GM18858 (cell line): ENCODE measurements at regions not wholly inside any gene's neighbourhood (a gene's known extent, or its start where the extent isn't known, plus 50 kb on each side); places are given as distances from the start of the nearest gene placed in this dataset.

Experiments
- ATAC-seq: cut with Tn5 transposase; IDR thresholded peaks from one replicate; pipeline ENCODE4 v1.9.1; 2021; ENCODE audit not compliant: unreplicated experiment

GRCh38 chr4:85250852-85251251 lies 224.1 kb upstream of the ARHGAP24 start:
- no peak for ATAC-seq

GRCh38 chr4:85257817-85258370 lies 217.1 kb upstream of the ARHGAP24 start:
- no peak for ATAC-seq

- no peak for ATAC-seq
These were observed 214.9 kb upstream of the ARHGAP24 start for GRCh38 chr4:85260064-85260463.

- no peak for ATAC-seq
These were observed 209.7 kb upstream of the ARHGAP24 start for GRCh38 chr4:85265234-85265633.

- no peak for ATAC-seq
These were observed 206.8 kb upstream of the ARHGAP24 start for GRCh38 chr4:85268188-85268587.

- no peak for ATAC-seq
These were observed 206.0 kb upstream of the ARHGAP24 start for GRCh38 chr4:85268961-85269360.

- ATAC-seq: no peak
These were observed 200.0 kb upstream of the ARHGAP24 start for GRCh38 chr4:85274955-85275354.

GRCh38 chr4:85280963-85281362 lies 194.0 kb upstream of the ARHGAP24 start:
- ATAC-seq: no peak

- no peak for ATAC-seq
These were observed 183.7 kb upstream of the ARHGAP24 start for GRCh38 chr4:85291226-85291625.

GRCh38 chr4:85298037-85298436 lies 176.9 kb upstream of the ARHGAP24 start:
- ATAC-seq: no peak

- no peak for ATAC-seq
These were observed 172.7 kb upstream of the ARHGAP24 start for GRCh38 chr4:85302193-85302736.

GRCh38 chr4:85302756-85303155 lies 172.2 kb upstream of the ARHGAP24 start:
- no peak for ATAC-seq

GRCh38 chr4:85318415-85318814 lies 156.5 kb upstream of the ARHGAP24 start:
- ATAC-seq: no peak

GRCh38 chr4:85358831-85359230 lies 116.1 kb upstream of the ARHGAP24 start:
- no peak for ATAC-seq

GRCh38 chr4:85362550-85362949 lies 112.4 kb upstream of the ARHGAP24 start:
- ATAC-seq: no peak

GRCh38 chr4:85367815-85368214 lies 107.1 kb upstream of the ARHGAP24 start:
- no peak for ATAC-seq

GRCh38 chr4:85368240-85368639 lies 106.7 kb upstream of the ARHGAP24 start:
- no peak for ATAC-seq

GRCh38 chr4:85368932-85369331 lies 106.0 kb upstream of the ARHGAP24 start:
- ATAC-seq: no peak

- no peak for ATAC-seq
These were observed 105.1 kb upstream of the ARHGAP24 start for GRCh38 chr4:85369703-85370380.

- peak; percentile 89 for ATAC-seq
These were observed 104.4 kb upstream of the ARHGAP24 start for GRCh38 chr4:85370400-85371032.

GRCh38 chr4:85372966-85373365 lies 102.0 kb upstream of the ARHGAP24 start:
- ATAC-seq: no peak

GRCh38 chr4:85376285-85376684 lies 98.7 kb upstream of the ARHGAP24 start:
- no peak for ATAC-seq
